H1 (cell line): ENCODE measurements at regions not wholly inside any gene's neighbourhood (a gene's known extent, or its start where the extent isn't known, plus 50 kb on each side); places are given as distances from the start of the nearest gene placed in this dataset.

Experiments used
- CTCF ChIA-PET: fragments of 300-600 bp; sonication (Branson Sonifier 250); formaldehyde crosslinking; loops from one replicate; lab custom pipeline; 2021; ENCODE audit not compliant: partially characterized antibody; lab: Charles Lee
- POLR2A ChIA-PET: fragments of 300-600 bp; sonication (Branson Sonifier 250); formaldehyde crosslinking; loops from one replicate; lab custom pipeline; 2021; ENCODE audit warnings: inconsistent platforms; ENCODE audit not compliant: partially characterized antibody; lab: Charles Lee
- DNase-seq, 2 experiments: peaks; one replicate each; pipeline versions ENCODE4 v3.0.0 to v3.0.0-alpha.2; 2010 to 2022; ENCODE audit warnings: low spot score in 2 of 2, low read depth in 1 of 2, mixed read lengths in 1 of 2
- FAIRE-seq: peaks from 2 replicates; lab custom pipeline; 2011; peaks lifted over from hg19 to GRCh38; lab: Jason Lieb, UNC
- H2AFZ ChIP-seq: 2 replicates; pipeline ENCODE4 v1.8.1; 2012; ENCODE audit warnings: low read length, inconsistent platforms
- H2AK5ac ChIP-seq: 2 replicates; pipeline ENCODE4 v1.6.1; 2013; ENCODE audit warnings: low read depth, low read length
- H2BK120ac ChIP-seq: replicated peaks from 2 replicates; pipeline ENCODE3; 2013; ENCODE audit warnings: low read depth, low read length, inconsistent platforms
- H2BK12ac ChIP-seq: 2 replicates; pipeline ENCODE4 v1.6.1; 2013; ENCODE audit warnings: low read depth, low read length
- H2BK15ac ChIP-seq: 2 replicates; pipeline ENCODE4 v1.6.1; 2013; ENCODE audit warnings: low read length
- H2BK20ac ChIP-seq: 2 replicates; pipeline ENCODE4 v1.6.1; 2013; ENCODE audit warnings: low read length
- H2BK5ac ChIP-seq: 2 replicates; pipeline ENCODE4 v1.6.1; 2013; ENCODE audit warnings: low read depth, low read length
- H3K14ac ChIP-seq: 2 replicates; pipeline ENCODE4 v1.6.1; 2013; ENCODE audit warnings: inconsistent platforms; ENCODE audit not compliant: insufficient read length
- H3K18ac ChIP-seq: 2 replicates; pipeline ENCODE4 v1.6.1; 2013; ENCODE audit warnings: low read length; ENCODE audit errors: extremely low read depth
- H3K23ac ChIP-seq: 2 replicates; pipeline ENCODE4 v1.6.1; 2013; ENCODE audit warnings: inconsistent platforms; ENCODE audit not compliant: insufficient read length
- H3K23me2 ChIP-seq: 2 replicates; pipeline ENCODE4 v1.6.1; 2013; ENCODE audit warnings: low read depth, low read length
- H3K27ac ChIP-seq: 2 replicates; pipeline ENCODE4 v1.6.1; 2011; ENCODE audit warnings: low read depth, low read length, inconsistent platforms
- H3K27me3 ChIP-seq, 4 experiments: replicated peaks in 1 of 4; 1 replicate in 1 of 4; 2 replicates in 3 of 4; pipeline versions ENCODE4 v1.6.1 to v1.8.1; 2011 to 2013; ENCODE audit warnings: low read length in 3 of 4, mild to moderate bottlenecking in 3 of 4, inconsistent platforms in 2 of 4, mixed read lengths in 2 of 4, moderate library complexity in 1 of 4; ENCODE audit not compliant: control insufficient read depth in 3 of 4, insufficient read depth in 3 of 4; ENCODE audit errors: extremely low read depth in 1 of 4
- H3K36me3 ChIP-seq, 4 experiments: 2 replicates each; pipeline versions ENCODE4 v1.6.1 to v1.8.1; 2011 to 2013; ENCODE audit warnings: mild to moderate bottlenecking in 4 of 4, low read length in 3 of 4, moderate library complexity in 2 of 4, control low read depth in 1 of 4, inconsistent platforms in 1 of 4; ENCODE audit not compliant: insufficient read depth in 4 of 4, control insufficient read depth in 2 of 4
- H3K4ac ChIP-seq: replicated peaks from 2 replicates; pipeline ENCODE3; 2013; ENCODE audit warnings: low read length, low read depth, mixed read lengths, inconsistent platforms; ENCODE audit not compliant: insufficient read length
- H3K4me1 ChIP-seq, 4 experiments: replicated peaks in 1 of 4; 1 replicate in 1 of 4; 2 replicates in 3 of 4; pipeline versions ENCODE4 v1.6.1 to v1.8.1; 2011 to 2013; ENCODE audit warnings: low read length in 3 of 4, inconsistent platforms in 2 of 4, mixed read lengths in 1 of 4; ENCODE audit not compliant: insufficient read depth in 4 of 4, control insufficient read depth in 3 of 4
- H3K4me2 ChIP-seq, 2 experiments: 2 replicates each; pipeline versions ENCODE4 v1.6.1 to v1.8.1; 2011 to 2013; ENCODE audit warnings: low read depth in 2 of 2, low read length in 2 of 2, control low read depth in 1 of 2, inconsistent platforms in 1 of 2, mild to moderate bottlenecking in 1 of 2; ENCODE audit not compliant: insufficient read depth in 1 of 2
- H3K4me3 ChIP-seq, 4 experiments: fragments of 200-600, 300-600 bp in 1 of 4; sonication (generic), shearing (Covaris generic), sonication (Bioruptor Twin) in 1 of 4; 2 replicates each; pipeline versions ENCODE4 v1.5.1 to v1.8.1; 2011 to 2016; ENCODE audit warnings: low read length in 4 of 4, low read depth in 3 of 4, control low read depth in 2 of 4, inconsistent platforms in 2 of 4, mild to moderate bottlenecking in 2 of 4, mixed read lengths in 1 of 4, moderate library complexity in 1 of 4; ENCODE audit not compliant: insufficient read depth in 2 of 4; ENCODE audit errors: extremely low read depth in 1 of 4
- H3K56ac ChIP-seq: replicated peaks from 2 replicates; pipeline ENCODE3; 2013; ENCODE audit warnings: low read depth, mild to moderate bottlenecking, mixed read lengths, low read length, inconsistent platforms; ENCODE audit not compliant: insufficient read length
- H3K79me1 ChIP-seq: 2 replicates; pipeline ENCODE4 v1.6.1; 2013; ENCODE audit warnings: low read depth, low read length, control low read depth
- H3K79me2 ChIP-seq, 2 experiments: 2 replicates each; pipeline versions ENCODE4 v1.6.1 to v1.8.1; 2012 to 2013; ENCODE audit warnings: low read length in 2 of 2, mild to moderate bottlenecking in 2 of 2, inconsistent platforms in 1 of 2; ENCODE audit not compliant: insufficient read depth in 2 of 2, control insufficient read depth in 1 of 2
- H3K9ac ChIP-seq, 4 experiments: replicated peaks in 1 of 4; 1 replicate in 1 of 4; 2 replicates in 3 of 4; pipeline versions ENCODE4 v1.6.1 to v1.8.1; 2011 to 2013; ENCODE audit warnings: low read depth in 3 of 4, low read length in 3 of 4, control low read depth in 2 of 4, mild to moderate bottlenecking in 2 of 4, moderate library complexity in 2 of 4, inconsistent platforms in 1 of 4; ENCODE audit errors: extremely low read depth in 1 of 4
- H3K9me3 ChIP-seq, 2 experiments: 2 replicates each; pipeline versions ENCODE4 v1.6.1 to v1.8.1; 2012 to 2013; ENCODE audit warnings: mild to moderate bottlenecking in 2 of 2, moderate library complexity in 2 of 2, control low read depth in 1 of 2, inconsistent platforms in 1 of 2, low read depth in 1 of 2, low read length in 1 of 2, mixed read lengths in 1 of 2; ENCODE audit not compliant: insufficient read depth in 2 of 2
- H4K20me1 ChIP-seq, 2 experiments: replicated peaks in 1 of 2; 2 replicates each; pipeline versions ENCODE3 to v1.8.1; 2011 to 2013; ENCODE audit warnings: inconsistent platforms in 2 of 2, low read length in 2 of 2, mild to moderate bottlenecking in 1 of 2; ENCODE audit not compliant: insufficient read depth in 2 of 2, control insufficient read depth in 1 of 2
- H4K5ac ChIP-seq: 2 replicates; pipeline ENCODE4 v1.6.1; 2013; ENCODE audit warnings: low read length, low read depth, mixed read lengths, inconsistent platforms; ENCODE audit not compliant: insufficient read length
- H4K8ac ChIP-seq: 2 replicates; pipeline ENCODE4 v1.8.0; 2013; ENCODE audit warnings: mild to moderate bottlenecking, moderate library complexity, low read length, inconsistent platforms; ENCODE audit not compliant: insufficient read depth; ENCODE audit errors: extremely low read depth
- H4K91ac ChIP-seq: replicated peaks from 2 replicates; pipeline ENCODE3; 2013; ENCODE audit warnings: low read length, mixed read lengths, inconsistent platforms; ENCODE audit not compliant: insufficient read length
- CHD1 ChIP-seq: IDR thresholded peaks from 2 replicates; pipeline ENCODE4 v1.6.1; 2012; ENCODE audit warnings: low read depth, low read length, improper control_type of control experiment
- CHD2 ChIP-seq: IDR thresholded peaks from 2 replicates; pipeline ENCODE4 v1.6.1; 2012; ENCODE audit warnings: low read length, improper control_type of control experiment
- EZH2 ChIP-seq: fragments of 200-600 bp; sonication (generic); IDR thresholded peaks from 2 replicates; pipeline ENCODE4 v1.7.1; 2012; ENCODE audit warnings: low read depth, mild to moderate bottlenecking, moderate library complexity, low read length, inconsistent platforms; ENCODE audit not compliant: severe bottlenecking
- FOSL1 ChIP-seq: IDR thresholded peaks from 2 replicates; pipeline ENCODE4 v1.6.1; 2011; ENCODE audit warnings: mild to moderate bottlenecking, low read depth, low read length, moderate library complexity; ENCODE audit not compliant: insufficient read depth
- NANOG ChIP-seq: IDR thresholded peaks from 2 replicates; pipeline ENCODE4 v1.6.1; 2011; ENCODE audit warnings: low read length, low read depth, mild to moderate bottlenecking, inconsistent platforms; ENCODE audit not compliant: insufficient read depth, poor library complexity, severe bottlenecking
- POLR2AphosphoS5 ChIP-seq: IDR thresholded peaks from 2 replicates; pipeline ENCODE4 v1.6.1; 2011; ENCODE audit warnings: low read depth, low read length
- SIN3A ChIP-seq, 2 experiments: IDR thresholded peaks in 1 of 2; conservative IDR thresholded peaks in 1 of 2; 2 replicates each; pipeline ENCODE4 v1.6.1; 2011 to 2012; ENCODE audit warnings: low read length in 2 of 2, improper control_type of control experiment in 1 of 2, low read depth in 1 of 2, mild to moderate bottlenecking in 1 of 2
- WGBS, 2 experiments: shearing (Covaris generic) in 1 of 2; methylation state at CpG; one replicate each; pipeline versions ENCODE4 v1.1.6 to v1.1.7; 2013 to 2015; ENCODE audit warnings: low lambda C conversion rate in 2 of 2, mixed read lengths in 2 of 2, inconsistent platforms in 1 of 2, low coverage in 1 of 2, missing lambda C conversion rate in 1 of 2; ENCODE audit not compliant: insufficient replicate concordance in 2 of 2, insufficient coverage in 1 of 2, insufficient read length in 1 of 2; ENCODE audit errors: extremely low coverage in 1 of 2, missing lambda C conversion rate in 1 of 2; 5-methylcytosine and 5-hydroxymethylcytosine counted together
- TF ChIP-seq, protein P1 (sequence below): IDR thresholded peaks from 2 replicates; pipeline ENCODE4 v1.6.1; 2012; ENCODE audit warnings: inconsistent platforms

DNA sequence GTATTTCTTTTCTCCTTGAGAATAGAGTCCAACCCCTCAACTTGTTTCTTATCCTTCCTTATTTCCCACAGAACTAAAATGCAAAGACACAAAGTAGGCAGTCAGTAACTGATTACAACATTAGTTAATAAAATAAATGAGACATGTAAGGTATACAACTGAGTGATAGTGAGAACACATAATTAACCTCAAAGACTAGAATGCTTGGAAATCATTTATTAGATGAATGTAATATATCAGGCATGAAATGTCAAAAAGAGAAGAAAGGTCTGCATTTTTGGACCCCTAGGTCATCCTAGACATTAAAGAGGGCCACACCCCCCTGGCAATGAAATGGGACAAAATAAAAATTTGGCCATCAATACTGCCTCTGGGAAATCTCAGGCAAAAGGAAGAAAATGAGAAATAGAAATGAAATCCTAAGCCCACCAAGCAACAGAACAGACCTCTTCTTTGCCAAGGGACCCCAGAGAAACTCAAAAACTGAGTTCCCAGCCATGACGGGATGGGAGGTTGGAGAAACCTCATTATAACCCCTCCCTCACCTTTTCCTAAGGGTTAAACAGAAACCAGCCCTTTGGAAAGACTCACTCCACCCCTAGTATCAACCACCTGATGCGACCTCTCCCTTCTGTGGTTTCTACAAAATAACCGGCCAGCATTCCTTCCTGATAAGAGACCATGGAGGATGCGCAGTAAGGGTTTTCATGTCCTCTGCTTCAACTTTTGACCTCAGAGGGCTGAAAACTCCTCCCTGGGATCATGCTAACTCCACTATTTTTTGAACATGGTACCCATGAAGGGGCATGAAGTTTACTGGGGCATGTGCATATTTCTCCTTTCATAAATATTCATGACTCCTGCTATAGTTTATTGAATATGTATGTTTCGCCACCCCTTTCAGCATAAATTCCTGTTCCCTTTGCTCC lies 90.0 kb upstream of the EXOC1L start:
- POLR2A ChIA-PET, result no interaction called here
- CTCF ChIA-PET, result no interaction called here
- WGBS, 2 experiments, result 96% methylated on average over 5 of the region's 5 CpGs; no CpG with 5 or more reads in 1 of the 2 experiments

More for the DNA sequence above, 90.0 kb upstream of the EXOC1L start:
- no peak overlapping the region for H2AK5ac ChIP-seq
- H3K9me3 ChIP-seq, result no peaks in the 10 kb centered on the region
- H2BK20ac ChIP-seq, result no peak overlapping the region
- H3K9ac ChIP-seq, result no peak overlapping the region
- H4K91ac ChIP-seq, result no peak overlapping the region
- no peak overlapping the region for H3K4ac ChIP-seq
- H3K18ac ChIP-seq, result no peak overlapping the region
- no peak overlapping the region for H3K4me2 ChIP-seq
- no peak overlapping the region for H3K14ac ChIP-seq
- H2BK120ac ChIP-seq, result no peak overlapping the region
- H2AFZ ChIP-seq, result no peak overlapping the region
- H3K56ac ChIP-seq, result no peak overlapping the region
- no peaks in the 10 kb centered on the region for H3K27me3 ChIP-seq
- H3K23me2 ChIP-seq, result no peaks in the 10 kb centered on the region
- no peaks in the 10 kb centered on the region for H4K20me1 ChIP-seq
- TF ChIP-seq POLR2AphosphoS5 (no peak), CHD2 (no peak), SIN3A (conservative IDR thresholded peaks at IDR 0.05 in 1 of 2, IDR thresholded peaks at IDR 0.05 in 1 of 2; ENCODE audit: low read depth in 1 of 2, low read length in 2 of 2) (no peak), FOSL1 (no peak), NANOG (no peak), CHD1 (no peak), EZH2 (no peak)
- TF ChIP-seq, protein P1, sequence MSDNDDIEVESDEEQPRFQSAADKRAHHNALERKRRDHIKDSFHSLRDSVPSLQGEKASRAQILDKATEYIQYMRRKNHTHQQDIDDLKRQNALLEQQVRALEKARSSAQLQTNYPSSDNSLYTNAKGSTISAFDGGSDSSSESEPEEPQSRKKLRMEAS, result no peak
- FAIRE-seq, result no peak
- no peak overlapping the region for H2BK5ac ChIP-seq
- H4K5ac ChIP-seq, result no peak overlapping the region
- H3K4me3 ChIP-seq, result no peak overlapping the region
- H3K4me1 ChIP-seq, result no peaks in the 10 kb centered on the region
- H2BK15ac ChIP-seq, result no peak overlapping the region
- no peak overlapping the region for H3K23ac ChIP-seq
- H3K36me3 ChIP-seq, result no peaks in the 10 kb centered on the region
- H2BK12ac ChIP-seq, result no peak overlapping the region
- H4K8ac ChIP-seq, result no peak overlapping the region
- no peak overlapping the region for H3K27ac ChIP-seq
- no peaks in the 10 kb centered on the region for H3K79me1 ChIP-seq
- no peaks in the 10 kb centered on the region for H3K79me2 ChIP-seq
- no peak for DNase-seq
